ENCODE measurements at regions not wholly inside any gene's neighbourhood (a gene's known extent, or its start where the extent isn't known, plus 50 kb on each side); places are given as distances from the start of the nearest gene placed in this dataset.
"Not testable (repeated sequence)": the region's sequence is repeated elsewhere in the genome, so short reads cannot be mapped to it uniquely, and the experiment has no call there.

DNA sequence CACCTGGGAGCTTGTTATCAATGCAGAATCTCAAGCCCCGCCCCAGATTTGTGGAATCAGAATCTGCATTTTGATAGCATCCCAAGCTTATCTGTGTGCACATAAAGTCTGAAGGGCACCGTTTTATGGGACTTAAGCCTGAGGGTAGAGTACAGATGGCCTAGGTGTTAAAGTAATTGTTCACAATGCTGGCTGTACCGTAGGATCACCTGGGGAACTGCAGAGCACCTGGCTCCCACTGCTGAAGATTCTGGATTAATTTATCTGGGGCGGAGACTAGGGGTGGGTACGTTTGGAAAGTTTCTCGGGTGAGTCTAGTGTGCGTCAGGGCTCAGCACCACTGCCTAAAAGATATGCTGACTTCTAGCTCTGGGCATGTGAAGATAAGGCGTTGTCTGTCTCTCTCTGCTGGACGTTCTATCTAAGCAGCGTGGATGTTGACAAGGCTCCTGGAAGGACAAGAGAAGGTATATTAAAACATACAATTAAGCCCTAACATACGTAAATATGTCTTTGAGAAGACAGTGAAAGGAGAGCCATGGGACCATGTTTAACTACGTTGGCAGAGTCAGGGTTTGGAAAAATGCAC is 63.2 kb upstream of the RASGRP1 start:
- Histone ChIP-seq H3K9ac (ENCODE audit: low read length) (no peak overlapping the region), H3K4me3 (ENCODE audit: low read depth in 1 of 2, low read length in 2 of 2) (no peak overlapping the region), H3K9me3 (ENCODE audit: low read length) (no peaks in the 10 kb centered on the region), H3K27me3 (ENCODE audit: control insufficient read depth in 1 of 2, insufficient read depth in 2 of 2, low read length in 2 of 2) (no peaks in the 10 kb centered on the region), H3K27ac (ENCODE audit: low read depth, low read length) (no peak overlapping the region), H3K36me3 (ENCODE audit: insufficient read depth, low read length) (no peaks in the 10 kb centered on the region), H3K4me1 (ENCODE audit: insufficient read depth, low read length) (no peaks in the 10 kb centered on the region)

DNA sequence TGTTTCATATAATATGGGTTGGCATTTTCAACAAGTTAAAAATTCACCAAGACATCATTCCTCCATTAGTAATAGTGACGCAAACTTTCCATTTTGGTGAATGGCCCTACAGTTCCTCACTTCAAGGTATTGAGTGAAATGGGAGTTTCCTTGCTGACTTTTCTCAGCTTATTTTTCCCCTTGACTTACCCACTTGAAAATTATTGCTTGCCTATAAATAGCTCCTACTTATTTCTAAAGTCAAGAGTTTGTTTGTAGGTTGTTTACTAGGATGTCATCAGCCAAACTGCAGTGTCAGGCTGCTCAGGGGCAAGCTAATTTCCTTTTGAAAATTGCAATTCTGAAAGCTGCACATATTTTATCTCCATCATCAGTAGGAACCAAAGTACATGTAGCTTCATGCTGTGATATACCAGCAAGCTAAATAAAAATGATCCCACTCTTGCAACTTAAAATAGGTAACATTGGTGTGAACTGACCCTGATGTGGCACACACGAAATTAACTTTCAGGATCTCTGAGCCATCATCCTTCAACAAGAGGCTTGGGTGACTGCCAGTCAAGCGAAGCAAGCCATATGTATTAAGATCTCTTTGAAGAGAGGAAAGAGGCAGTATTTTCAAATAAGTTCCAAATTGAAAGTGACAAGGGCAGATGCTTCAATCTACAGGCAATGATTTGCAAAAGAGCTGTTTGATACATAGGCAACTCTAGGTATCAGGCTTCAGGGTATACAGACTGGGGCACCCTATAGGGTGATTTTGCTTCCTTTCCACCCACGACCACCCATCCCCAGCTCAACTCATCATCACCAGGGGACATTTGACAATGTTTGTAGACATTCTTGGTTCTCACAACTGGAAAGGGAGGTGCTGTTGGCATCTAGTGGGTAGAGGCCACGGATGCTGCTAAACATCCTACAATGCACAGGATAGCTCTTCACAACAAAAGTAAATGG is 66.8 kb upstream of the RASGRP1 start:
- Histone ChIP-seq H3K36me3 (ENCODE audit: insufficient read depth, low read length) (no peaks in the 10 kb centered on the region), H3K4me3 (ENCODE audit: low read depth in 1 of 2, low read length in 2 of 2) (no peak overlapping the region), H3K9me3 (ENCODE audit: low read length) (no peaks in the 10 kb centered on the region), H3K4me1 (ENCODE audit: insufficient read depth, low read length) (no peaks in the 10 kb centered on the region), H3K27me3 (ENCODE audit: control insufficient read depth in 1 of 2, insufficient read depth in 2 of 2, low read length in 2 of 2) (no peaks in the 10 kb centered on the region), H3K27ac (ENCODE audit: low read depth, low read length) (no peak overlapping the region), H3K9ac (ENCODE audit: low read length) (no peak overlapping the region)

DNA sequence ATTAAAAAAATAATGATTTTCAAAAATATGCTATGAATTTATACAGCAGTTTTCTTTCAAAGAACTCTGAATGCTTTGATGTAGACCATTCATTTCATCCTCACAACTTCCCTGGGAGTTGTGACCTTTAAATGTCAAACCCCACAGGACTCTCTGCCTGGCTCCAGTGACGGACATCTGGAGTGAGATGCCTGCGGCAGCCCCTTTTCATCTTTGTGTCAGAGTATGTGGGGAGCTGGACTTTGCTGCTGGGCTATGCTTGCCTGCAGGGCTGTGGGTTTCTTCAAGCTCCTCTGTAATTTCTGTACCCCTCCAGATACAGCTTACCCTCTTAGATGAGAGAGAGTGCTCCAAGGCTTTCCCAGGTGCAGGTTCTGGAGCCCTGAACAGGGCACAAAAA is 70.6 kb upstream of the RASGRP1 start:
- Histone ChIP-seq H3K27me3 (ENCODE audit: control insufficient read depth in 1 of 2, insufficient read depth in 2 of 2, low read length in 2 of 2) (no peaks in the 10 kb centered on the region), H3K4me1 (ENCODE audit: insufficient read depth, low read length) (no peaks in the 10 kb centered on the region), H3K9ac (ENCODE audit: low read length) (no peak overlapping the region), H3K27ac (ENCODE audit: low read depth, low read length) (no peak overlapping the region), H3K9me3 (ENCODE audit: low read length) (no peaks in the 10 kb centered on the region), H3K36me3 (ENCODE audit: insufficient read depth, low read length) (no peaks in the 10 kb centered on the region), H3K4me3 (ENCODE audit: low read depth in 1 of 2, low read length in 2 of 2) (no peak overlapping the region)

DNA sequence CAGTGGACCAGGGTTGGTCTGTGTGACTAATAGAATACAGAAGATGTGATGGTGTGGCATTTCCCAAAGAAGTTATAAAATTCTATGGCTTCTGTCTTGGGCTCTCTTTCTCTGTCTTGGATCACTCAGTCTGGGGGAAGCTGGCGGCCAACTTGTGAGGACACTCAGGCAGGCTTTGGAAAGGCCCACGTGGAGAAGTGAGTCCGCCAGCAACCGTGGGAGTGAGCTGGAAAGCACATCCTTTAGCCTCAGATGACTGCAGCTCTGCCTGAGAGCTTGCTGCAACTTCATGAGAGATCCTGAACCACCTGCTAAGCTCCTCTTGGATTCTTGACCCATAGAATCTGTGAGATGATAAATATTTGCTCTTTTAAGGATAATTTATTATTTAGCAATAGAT is 72.0 kb upstream of the RASGRP1 start:
- Histone ChIP-seq H3K4me3 (ENCODE audit: low read depth in 1 of 2, low read length in 2 of 2) (no peak overlapping the region), H3K4me1 (ENCODE audit: insufficient read depth, low read length) (no peaks in the 10 kb centered on the region), H3K9ac (ENCODE audit: low read length) (no peak overlapping the region), H3K27me3 (ENCODE audit: control insufficient read depth in 1 of 2, insufficient read depth in 2 of 2, low read length in 2 of 2) (no peaks in the 10 kb centered on the region), H3K27ac (ENCODE audit: low read depth, low read length) (no peak overlapping the region), H3K9me3 (ENCODE audit: low read length) (no peaks in the 10 kb centered on the region), H3K36me3 (ENCODE audit: insufficient read depth, low read length) (no peaks in the 10 kb centered on the region)

DNA sequence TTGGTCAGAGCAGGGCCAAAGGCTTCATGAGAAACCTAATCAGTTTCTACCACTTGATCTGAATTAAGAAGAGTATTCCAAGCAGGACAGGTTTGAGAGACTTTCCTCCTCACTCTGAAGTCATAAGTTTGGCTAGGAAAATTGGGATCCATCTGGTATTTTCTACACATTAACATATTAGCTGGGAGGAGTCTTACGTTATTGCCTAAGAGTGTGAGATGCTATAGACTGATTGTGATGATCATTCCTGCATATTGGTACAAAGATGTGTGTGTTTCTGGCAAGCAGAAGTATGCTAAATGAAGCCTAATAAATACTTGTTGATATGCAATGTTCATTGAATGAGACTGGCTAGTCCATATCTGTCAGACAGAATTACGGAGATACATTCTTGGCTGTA is 73.5 kb upstream of the RASGRP1 start:
- Histone ChIP-seq H3K4me3 (ENCODE audit: low read depth in 1 of 2, low read length in 2 of 2) (no peak overlapping the region), H3K27ac (ENCODE audit: low read depth, low read length) (no peak overlapping the region)

DNA sequence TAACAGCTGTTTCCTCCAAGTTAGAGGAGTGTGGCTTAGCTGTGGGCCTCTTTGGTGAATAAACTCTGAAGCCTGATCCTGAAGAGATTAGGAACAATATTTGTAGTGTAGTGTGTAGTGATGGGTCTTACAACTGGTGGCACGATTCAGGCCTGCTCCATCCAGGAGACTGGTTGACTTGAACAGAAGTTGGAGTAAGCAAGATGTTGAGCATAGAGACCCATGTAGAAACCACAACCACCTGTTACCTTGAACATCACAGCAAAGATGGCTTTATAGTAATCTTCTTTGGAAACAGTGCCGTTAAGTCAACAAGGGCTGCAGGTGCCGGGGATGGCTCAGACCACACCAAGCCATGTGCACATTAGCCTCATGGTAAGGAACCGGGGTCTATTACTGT is 74.2 kb upstream of the RASGRP1 start:
- H3K9ac ChIP-seq (ENCODE audit: low read length) = no peak overlapping the region
- H3K27ac ChIP-seq (ENCODE audit: low read depth, low read length) = no peak overlapping the region
- H3K4me1 ChIP-seq (ENCODE audit: insufficient read depth, low read length) = no peaks in the 10 kb centered on the region
- no peaks in the 10 kb centered on the region for H3K36me3 ChIP-seq (ENCODE audit: insufficient read depth, low read length)
- H3K4me3 ChIP-seq (ENCODE audit: low read depth in 1 of 2, low read length in 2 of 2) = no peak overlapping the region
- no peaks in the 10 kb centered on the region for H3K9me3 ChIP-seq (ENCODE audit: low read length)
- H3K27me3 ChIP-seq (ENCODE audit: control insufficient read depth in 1 of 2, insufficient read depth in 2 of 2, low read length in 2 of 2) = no peaks in the 10 kb centered on the region

More for the DNA sequence above, 73.5 kb upstream of the RASGRP1 start:
- no peak overlapping the region for H3K9ac ChIP-seq (ENCODE audit: low read length)
- no peaks in the 10 kb centered on the region for H3K36me3 ChIP-seq (ENCODE audit: insufficient read depth, low read length)
- H3K9me3 ChIP-seq (ENCODE audit: low read length) = no peaks in the 10 kb centered on the region
- no peaks in the 10 kb centered on the region for H3K4me1 ChIP-seq (ENCODE audit: insufficient read depth, low read length)
- no peaks in the 10 kb centered on the region for H3K27me3 ChIP-seq (ENCODE audit: control insufficient read depth in 1 of 2, insufficient read depth in 2 of 2, low read length in 2 of 2)

DNA sequence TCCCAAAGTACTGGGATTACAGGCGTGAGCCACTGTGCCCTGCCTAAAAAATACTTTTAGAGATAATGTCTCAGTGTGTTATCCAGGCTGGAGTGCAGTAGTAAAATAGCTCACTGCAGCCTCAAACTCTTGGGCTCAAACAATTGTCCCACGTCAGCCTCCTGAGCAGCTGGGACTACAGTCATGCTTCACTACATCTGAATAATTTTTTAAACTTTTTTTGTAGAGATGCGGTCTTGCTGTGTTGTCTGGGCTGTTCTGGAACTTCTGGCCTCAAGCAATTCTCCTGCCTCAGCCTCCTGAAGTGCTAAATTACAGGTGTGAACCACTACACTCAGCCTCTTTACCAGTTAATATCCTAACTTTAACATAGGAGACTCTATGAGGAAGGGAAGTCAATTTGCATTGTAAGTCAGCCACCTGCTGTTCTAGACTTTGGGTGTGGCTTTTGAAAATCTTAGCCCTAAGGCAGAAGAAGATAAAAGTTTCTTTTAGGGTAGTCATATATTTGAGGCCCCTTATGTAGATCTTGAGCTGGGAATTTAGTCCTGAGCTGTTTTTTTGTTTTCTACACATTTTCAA is 78.2 kb upstream of the RASGRP1 start:
- no peaks in the 10 kb centered on the region for H3K36me3 ChIP-seq (ENCODE audit: insufficient read depth, low read length)
- no peaks in the 10 kb centered on the region for H3K27me3 ChIP-seq (ENCODE audit: control insufficient read depth in 1 of 2, insufficient read depth in 2 of 2, low read length in 2 of 2)
- no peak overlapping the region for H3K4me3 ChIP-seq (ENCODE audit: low read depth in 1 of 2, low read length in 2 of 2)
- H3K9ac ChIP-seq (ENCODE audit: low read length) = no peak overlapping the region
- no peak overlapping the region for H3K27ac ChIP-seq (ENCODE audit: low read depth, low read length)
- no peaks in the 10 kb centered on the region for H3K4me1 ChIP-seq (ENCODE audit: insufficient read depth, low read length)
- no peaks in the 10 kb centered on the region for H3K9me3 ChIP-seq (ENCODE audit: low read length)

DNA sequence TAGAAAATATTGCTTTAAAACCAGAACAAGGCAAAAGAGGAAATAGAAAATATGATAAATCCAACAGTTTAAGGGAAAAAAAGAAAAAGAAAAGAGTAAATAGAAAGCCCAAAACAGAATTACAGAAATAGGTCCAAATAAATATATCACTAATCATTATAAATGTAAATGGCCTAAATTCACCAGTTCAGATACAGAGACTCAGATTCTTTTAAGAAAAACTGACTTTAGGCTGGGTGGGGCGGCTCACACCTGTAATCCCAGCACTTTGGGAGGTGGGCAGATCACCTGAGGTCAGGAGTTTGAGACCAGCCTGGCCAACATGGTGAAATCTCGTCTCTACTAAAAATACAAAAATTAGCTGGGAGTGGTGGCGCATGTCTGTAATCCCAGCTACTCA is 79.7 kb upstream of the RASGRP1 start:
- H3K27ac ChIP-seq (ENCODE audit: low read depth, low read length); H3K36me3 ChIP-seq (ENCODE audit: insufficient read depth, low read length); H3K9ac ChIP-seq (ENCODE audit: low read length); H3K4me3 ChIP-seq (ENCODE audit: low read depth in 1 of 2, low read length in 2 of 2); H3K4me1 ChIP-seq (ENCODE audit: insufficient read depth, low read length); H3K27me3 ChIP-seq (ENCODE audit: control insufficient read depth in 1 of 2, insufficient read depth in 2 of 2, low read length in 2 of 2); H3K9me3 ChIP-seq (ENCODE audit: low read length): not testable (repeated sequence)

DNA sequence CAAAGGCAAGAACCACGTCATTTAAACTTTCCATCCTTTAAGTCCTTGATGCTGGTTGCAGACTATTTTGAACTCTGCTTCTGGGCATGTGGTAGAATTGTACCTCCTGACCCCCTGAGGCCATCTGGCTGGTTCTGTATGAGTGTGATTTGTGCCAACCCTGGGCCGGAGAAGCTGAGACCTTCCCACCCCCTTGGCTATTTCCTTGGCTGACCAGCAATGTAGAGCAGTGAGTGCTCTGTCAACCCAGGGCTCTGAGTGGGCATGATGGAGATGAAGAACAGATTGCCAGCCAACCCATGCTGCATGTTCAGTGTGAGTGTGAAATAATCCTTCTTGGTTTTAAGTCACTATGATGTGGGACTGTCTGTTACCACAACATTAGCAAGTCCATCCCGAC is 82.1 kb upstream of the RASGRP1 start:
- no peak overlapping the region for H3K4me3 ChIP-seq (ENCODE audit: low read depth in 1 of 2, low read length in 2 of 2)
- no peak overlapping the region for H3K27ac ChIP-seq (ENCODE audit: low read depth, low read length)
- no peaks in the 10 kb centered on the region for H3K27me3 ChIP-seq (ENCODE audit: control insufficient read depth in 1 of 2, insufficient read depth in 2 of 2, low read length in 2 of 2)
- H3K36me3 ChIP-seq (ENCODE audit: insufficient read depth, low read length) = no peaks in the 10 kb centered on the region
- H3K4me1 ChIP-seq (ENCODE audit: insufficient read depth, low read length) = no peaks in the 10 kb centered on the region
- H3K9me3 ChIP-seq (ENCODE audit: low read length) = no peaks in the 10 kb centered on the region
- H3K9ac ChIP-seq (ENCODE audit: low read length) = no peak overlapping the region

DNA sequence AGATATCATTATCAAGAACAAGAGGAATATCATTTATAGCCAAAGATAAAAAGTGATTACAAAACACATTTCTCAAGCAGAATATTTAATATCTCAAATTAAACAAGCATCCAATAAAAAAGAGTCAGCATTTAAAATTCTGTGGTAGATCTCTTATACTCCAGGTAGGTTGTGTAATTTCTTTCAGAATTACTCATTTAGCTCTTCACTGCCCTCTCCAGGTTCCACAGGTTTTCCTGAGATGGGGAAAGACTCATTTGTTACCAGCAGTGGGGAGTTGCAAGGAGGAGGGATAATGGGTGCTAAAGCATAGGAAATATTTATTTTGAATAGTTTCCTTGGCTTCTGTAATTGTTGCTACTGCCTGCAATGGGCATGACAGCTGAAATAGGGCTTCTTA is 83.1 kb upstream of the RASGRP1 start:
- H3K27me3 ChIP-seq (ENCODE audit: control insufficient read depth in 1 of 2, insufficient read depth in 2 of 2, low read length in 2 of 2) = no peaks in the 10 kb centered on the region
- no peaks in the 10 kb centered on the region for H3K9me3 ChIP-seq (ENCODE audit: low read length)
- no peaks in the 10 kb centered on the region for H3K4me1 ChIP-seq (ENCODE audit: insufficient read depth, low read length)
- H3K27ac ChIP-seq (ENCODE audit: low read depth, low read length) = no peak overlapping the region
- no peak overlapping the region for H3K4me3 ChIP-seq (ENCODE audit: low read depth in 1 of 2, low read length in 2 of 2)
- no peaks in the 10 kb centered on the region for H3K36me3 ChIP-seq (ENCODE audit: insufficient read depth, low read length)
- no peak overlapping the region for H3K9ac ChIP-seq (ENCODE audit: low read length)

DNA sequence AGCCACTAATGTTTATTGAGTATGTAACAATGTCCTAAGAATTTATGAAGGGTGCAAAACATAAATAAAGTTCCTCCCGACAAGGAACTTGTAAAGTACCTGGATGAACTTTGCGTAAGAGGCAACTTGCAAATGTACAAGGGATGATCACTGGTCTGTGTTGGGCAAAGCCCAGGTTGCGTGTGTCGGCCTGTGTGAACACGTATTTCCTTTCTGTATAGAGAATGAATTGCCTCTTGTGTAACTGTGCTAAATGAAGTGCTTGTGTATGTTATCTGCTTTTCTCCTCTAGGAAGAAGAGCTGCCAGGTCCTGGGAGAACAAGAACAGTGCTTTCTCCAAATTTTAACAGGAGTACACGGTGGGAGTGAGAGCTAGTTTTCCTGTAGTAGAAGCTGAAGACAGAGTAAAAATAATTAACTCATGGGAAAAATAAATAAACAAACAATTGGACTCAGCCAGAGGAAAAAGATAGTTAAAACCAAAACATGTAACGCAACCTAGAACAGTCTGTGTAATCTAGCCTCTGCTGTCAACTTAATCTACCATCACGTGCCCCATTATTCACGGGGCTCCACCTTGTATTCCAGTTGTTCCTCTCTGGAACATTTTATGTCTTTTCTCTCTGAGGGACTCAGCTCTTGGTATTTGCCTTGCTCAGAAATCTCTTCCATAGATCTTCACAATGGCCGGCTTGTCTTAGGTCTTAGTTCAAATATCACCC is 83.7 kb upstream of the RASGRP1 start:
- Histone ChIP-seq H3K9ac (ENCODE audit: low read length) (no peak overlapping the region), H3K36me3 (ENCODE audit: insufficient read depth, low read length) (no peaks in the 10 kb centered on the region), H3K27ac (ENCODE audit: low read depth, low read length) (no peak overlapping the region), H3K4me3 (ENCODE audit: low read depth in 1 of 2, low read length in 2 of 2) (no peak overlapping the region), H3K27me3 (ENCODE audit: control insufficient read depth in 1 of 2, insufficient read depth in 2 of 2, low read length in 2 of 2) (no peaks in the 10 kb centered on the region), H3K4me1 (ENCODE audit: insufficient read depth, low read length) (no peaks in the 10 kb centered on the region), H3K9me3 (ENCODE audit: low read length) (no peaks in the 10 kb centered on the region)
